ENCODE measurements at regions not wholly inside any gene's neighbourhood (a gene's known extent, or its start where the extent isn't known, plus 50 kb on each side); places are given as distances from the start of the nearest gene placed in this dataset.

DNA sequence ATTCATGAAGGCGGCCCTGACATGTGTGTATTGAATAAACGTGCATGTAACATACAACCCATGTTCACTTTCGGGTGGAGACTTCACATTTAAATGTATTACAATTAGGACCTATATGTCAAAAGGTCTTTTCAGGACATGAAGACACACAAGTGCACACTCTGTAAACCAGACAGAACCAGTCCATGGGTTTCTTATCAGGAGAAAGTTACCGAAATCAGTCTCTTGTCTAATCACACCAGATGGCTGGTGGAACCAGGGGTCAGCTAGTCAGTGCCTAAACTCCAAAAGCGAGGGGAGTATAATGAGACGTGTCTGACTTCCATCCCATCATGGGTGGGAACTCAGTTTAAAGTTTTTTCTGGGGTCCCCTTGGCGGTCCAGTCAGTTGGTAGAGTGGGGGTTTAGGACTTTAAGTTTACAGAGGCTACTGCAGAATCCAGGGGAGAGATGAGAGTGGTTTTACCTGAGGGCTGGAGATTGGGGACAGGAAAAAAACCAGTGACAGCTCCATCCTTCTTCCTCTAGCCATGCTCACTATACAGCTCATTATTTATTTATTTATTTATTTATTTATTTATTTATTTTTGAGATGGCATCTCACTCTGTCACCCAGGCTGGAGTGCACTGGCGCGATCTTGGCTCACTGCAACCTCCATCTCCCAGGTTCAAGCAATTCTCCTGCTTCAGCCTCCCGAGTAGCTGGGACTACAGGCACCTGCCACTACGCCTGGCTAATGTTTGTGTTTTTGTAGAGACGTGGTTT lies 251.3 kb upstream of the LYZL1 start:
- DNase-seq: no peak

DNA sequence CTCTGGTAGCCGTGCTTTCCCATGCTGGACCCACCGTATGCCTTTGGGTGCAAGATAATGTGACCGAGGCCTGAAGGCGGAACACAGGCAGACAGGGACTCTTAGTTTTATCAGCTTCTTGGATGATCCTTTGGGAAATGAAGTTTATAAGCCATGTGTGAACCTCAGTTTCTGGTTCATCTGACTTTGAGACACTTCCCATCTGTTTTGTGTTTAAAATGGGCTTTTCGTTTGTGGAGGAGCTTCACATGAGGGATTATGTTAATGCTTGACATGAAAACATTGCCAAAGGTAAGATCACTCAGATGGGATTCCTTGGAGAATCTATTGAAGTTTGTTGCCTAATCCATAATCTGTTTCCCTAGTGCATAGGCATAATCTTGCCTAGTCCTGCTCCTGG lies 249.8 kb upstream of the LYZL1 start:
- no peak for DNase-seq

DNA sequence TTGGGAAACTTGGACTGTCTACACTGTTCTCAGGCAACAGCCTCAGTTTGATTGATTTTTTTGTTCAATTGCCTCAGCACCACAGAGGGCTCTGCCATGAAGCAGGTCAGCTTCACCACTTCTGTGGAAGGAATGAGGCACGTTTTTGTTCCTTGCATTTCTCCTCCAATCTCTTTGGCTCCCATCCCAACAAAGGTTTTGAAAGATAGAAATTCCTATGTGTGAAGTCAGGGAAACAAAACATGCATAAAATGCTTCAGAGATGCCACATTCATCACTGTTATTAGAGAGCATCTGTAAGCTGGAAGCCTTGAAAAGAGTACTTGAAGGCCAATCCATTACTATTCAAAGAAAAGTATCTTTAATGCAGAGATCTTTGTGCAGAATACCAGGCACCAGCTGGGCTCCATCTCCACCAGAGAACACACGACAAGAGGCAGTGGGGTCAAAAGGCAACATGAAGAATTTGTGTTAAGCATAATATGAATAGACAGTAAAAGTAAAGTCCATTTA lies 249.1 kb upstream of the LYZL1 start:
- DNase-seq: no peak

DNA sequence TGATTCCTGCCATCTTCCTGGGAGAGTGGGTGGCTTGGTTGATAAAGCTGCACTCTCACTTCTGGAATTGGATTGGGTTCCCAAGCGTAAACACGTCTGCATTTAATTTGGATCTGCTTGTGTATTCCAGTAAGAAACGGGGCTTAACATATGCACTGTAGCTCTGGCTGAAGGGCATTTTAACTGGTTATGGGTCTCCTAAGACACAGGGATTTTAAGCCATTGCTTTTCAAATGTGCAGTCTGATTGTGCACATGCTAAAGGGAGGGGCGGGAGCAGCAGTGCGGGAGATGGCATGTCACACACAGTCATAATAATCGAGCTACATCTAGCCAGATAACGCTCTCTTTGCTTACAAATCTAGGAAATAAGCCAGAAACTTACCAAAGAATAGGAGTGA lies 247.3 kb upstream of the LYZL1 start:
- DNase-seq: no peak

DNA sequence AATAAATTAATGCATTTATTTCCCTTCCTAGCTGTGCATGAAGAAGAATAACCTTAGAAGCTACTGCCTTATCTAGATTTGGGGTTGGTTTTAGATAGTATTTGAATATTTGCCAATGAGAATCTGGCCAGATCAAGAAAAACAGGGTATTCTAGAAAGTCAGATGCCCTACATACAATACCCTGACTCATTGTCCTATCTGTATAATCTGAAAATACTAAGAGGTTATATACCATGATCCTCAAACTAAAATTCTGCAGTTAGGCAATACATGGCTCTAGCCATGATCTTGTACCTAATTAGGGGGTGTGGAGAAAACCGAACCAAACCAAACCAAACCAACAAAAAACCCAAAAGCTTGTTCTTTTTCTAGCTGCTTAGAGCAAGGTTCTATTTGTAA lies 240.4 kb upstream of the LYZL1 start:
- DNase-seq: no peak

DNA sequence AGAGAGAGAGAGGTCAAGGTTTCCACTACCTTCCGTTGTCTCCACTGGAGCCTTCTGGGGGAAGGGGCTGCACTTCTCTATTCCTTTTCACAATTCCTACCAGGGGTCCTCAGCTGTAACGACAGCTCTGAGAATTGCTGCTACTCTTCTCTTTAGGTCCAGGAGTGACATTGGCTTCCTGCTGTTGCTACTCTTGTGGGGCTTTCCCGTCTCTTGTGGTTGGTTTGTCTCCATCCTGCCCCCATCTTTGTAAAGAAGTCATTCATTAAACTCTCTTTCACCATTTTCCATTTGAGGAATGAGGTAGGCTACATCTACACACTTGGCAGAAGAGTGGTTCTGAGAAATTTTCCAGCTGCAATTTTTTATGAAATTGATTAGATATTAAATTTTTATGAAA lies 238.8 kb upstream of the LYZL1 start:
- no peak for DNase-seq

DNA sequence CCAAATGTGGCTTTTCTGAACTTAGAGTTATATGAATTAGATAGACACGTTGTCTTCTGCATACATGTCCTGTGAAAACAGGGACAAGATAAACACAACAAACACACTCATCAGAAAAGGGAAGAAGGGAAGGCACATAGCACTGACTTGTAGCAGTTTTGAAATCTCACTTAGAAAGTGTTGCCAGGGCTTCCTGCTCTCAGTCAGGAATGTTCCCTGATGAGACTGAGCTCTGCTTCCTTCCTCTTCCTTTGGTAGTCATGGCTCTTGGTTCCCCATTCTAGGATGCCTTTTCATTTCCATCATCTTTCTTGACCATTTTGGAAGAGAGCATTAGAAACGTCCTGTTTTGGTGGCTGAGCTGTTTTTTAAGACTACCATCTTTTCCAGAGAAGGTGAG lies 233.8 kb upstream of the LYZL1 start:
- DNase-seq: no peak

DNA sequence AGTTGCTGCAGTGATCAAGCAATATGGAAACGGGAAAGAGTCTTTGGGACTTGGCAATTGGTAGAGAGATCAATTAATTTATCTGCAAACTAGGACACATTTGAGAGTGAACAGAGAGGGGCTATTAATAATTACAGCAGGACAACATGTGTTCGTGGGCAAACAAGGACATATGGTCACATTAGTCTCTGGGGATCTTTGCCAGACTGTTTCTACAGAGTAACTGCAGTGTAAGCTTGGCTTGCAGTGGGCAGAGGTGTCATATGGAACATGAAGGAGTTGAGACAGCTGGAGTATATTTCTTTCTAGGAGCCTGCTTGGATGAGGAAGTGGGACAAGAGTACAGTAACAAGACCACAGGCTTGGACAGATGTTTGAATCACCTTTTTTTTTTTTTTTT lies 232.1 kb upstream of the LYZL1 start:
- DNase-seq: no peak

DNA sequence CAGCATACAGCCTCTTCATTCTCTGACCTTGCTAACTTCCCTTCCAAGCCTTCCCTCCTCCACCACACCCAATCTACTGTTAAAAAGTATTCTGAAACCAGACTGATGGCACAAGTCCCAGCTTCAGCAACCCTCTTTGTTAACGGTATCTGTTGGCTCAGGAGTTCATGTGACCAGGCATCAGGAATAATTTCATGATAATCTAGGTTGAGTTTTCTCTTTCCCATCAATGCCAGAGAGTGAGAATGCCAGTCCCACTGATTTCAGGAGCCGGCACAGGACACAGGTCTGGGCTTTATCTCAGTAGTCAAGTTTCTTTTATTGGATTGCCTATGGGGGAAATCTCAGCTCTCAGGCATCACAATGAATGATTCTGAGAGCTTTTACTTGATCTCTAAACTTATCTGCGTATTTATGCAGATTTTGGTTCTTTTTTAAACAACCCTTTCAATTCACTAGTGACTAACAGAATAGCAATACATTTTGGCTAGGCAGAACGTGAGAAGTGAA lies 231.0 kb upstream of the LYZL1 start:
- no peak for DNase-seq

DNA sequence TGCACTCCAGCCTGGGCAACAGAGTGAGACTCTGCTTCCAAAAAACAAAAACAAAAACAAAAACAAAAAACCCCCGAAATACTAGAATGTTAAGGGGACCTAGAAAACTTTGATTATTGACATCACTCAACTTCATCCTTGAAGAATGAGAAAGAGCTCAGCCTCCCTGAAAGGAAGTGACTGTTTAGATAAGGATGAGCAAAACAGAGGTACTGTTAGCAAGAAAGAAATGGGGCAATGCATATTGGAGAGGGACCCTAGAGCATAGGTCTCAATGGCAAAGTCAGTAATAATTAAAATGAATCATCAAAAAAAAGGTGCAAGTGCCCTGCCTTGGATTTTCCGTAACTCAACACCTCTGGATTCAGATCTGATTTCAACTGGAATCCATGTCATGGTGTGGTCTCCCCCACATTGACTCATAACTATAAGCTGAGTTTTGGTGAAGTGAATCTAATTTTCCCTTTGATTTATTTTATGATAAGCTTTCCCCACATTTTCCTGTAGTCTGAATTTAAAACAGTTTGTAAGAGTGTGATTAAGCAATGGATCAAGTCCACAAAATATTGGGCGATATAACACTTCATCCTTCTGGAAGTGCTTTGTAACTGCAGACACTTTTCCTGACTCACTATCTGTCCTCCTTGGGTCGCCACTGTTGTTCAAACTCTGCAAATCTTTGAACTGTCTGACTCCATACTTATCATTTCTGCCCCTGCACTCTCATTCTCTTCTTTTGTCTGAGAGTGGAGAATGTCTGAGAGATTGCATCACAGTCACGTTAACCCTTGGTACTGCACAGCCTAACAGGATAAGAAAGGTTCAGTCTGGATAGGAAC lies 224.8 kb upstream of the LYZL1 start:
- no peak for DNase-seq

DNA sequence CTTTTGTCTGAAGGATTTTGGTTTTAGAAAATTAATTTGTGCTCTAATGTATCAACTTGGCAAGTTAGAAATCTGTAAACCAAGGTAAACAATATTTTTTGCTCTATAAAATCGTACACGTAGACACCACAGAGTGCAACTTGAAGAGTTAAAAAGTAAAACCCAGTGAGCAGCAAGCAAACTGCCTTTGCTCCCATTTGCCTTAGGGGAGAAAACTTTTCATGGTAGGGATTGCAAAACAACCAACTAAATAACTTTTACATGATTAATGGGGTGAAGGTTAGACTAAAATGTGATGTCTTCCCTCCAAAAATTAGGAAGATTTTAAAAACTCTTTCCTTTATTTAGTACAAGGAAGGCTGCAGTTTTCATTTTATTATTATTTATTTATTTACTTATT lies 224.2 kb upstream of the LYZL1 start:
- DNase-seq: no peak

DNA sequence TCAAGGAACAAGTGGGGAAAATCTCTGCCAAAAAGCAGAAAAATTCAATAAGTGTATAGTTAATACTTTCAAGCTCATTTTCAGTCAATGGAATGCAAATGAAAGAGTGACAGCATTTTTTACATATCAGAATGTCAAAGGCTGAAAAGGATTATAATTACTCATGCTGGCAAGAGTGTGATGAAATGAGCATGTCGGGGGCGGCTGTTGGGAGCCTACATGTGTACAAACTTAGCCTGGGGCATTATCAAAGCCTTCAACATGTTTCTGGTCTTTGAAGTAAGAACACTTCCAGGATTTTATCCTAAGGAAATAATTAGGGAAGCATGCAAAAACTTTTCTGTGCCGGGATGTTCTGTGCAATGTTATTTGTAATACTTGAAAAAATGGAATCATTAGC lies 221.7 kb upstream of the LYZL1 start:
- no peak for DNase-seq

DNA sequence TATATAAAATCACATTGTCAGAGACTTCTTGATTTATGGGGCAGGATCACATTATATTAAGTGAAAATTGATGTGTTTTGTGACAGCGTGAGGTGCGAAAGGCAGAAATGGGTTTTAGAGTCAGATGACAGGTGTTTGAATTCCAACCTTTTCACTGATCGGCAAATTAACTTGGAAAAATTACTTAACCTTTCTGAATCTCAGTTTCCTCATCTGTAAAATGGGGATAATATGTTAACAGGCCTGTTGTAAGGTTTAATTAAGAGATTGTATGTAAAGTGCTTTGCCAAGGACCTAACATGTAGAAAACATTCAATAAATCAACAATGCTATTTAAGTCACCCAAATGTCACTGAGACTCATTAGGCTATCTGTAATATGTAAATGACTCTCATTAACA lies 221.2 kb upstream of the LYZL1 start:
- no peak for DNase-seq

DNA sequence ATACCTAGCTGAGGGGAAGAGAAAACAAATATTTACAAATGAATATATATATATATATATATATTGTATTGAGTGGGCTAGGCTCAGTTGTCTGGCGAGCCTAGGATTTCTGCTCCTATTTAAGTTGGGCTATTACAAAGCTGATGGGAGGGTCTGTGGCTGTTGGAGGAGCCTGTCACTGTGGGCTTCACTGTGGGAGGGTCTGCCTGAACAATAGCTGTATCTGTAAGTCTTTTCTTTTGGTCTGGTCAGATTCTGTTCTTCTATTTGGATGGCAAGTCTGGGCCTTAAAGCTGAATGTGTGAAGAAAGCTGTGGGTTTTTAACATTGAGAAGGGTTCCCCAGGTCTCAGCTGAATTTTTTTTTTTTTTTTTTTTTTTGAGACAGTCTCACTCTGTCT lies 220.6 kb upstream of the LYZL1 start:
- no peak for DNase-seq

DNA sequence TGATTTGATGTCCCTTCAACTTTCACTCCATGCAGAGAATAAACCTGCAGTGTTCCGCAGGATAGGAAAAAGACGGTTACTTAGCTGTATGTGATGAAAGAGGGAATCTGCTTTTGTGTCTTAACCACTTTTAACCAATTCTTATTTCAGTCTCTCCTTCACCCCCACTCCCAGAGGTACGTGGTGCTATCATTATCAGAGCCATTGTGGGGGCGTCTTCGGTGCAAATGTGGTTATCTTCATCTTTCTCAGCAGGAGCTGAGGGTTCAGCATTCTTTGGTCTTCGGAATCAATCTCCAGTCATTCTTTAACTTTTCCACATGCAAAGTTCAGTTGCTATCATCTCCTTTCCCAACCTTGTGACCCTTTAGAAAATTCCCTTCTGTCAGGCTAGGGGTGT lies 219.9 kb upstream of the LYZL1 start:
- no peak for DNase-seq

DNA sequence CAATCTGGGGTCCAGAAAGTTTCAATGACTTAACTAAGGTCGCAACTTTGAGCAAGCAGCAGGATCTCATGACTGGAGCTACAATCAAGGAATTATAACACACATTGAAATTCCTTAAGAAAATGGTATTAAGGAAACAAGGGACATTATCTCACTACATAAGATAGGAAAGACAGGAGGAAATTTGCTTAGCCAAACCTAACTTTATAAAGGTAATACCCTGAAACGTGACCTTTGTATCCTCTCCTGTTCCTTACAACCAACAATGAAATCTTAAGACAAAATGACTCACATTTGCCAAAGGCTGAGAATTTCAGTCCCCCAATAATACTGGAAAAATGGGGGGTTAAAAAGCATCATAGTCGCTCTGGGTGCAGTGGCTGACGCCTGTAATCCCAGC lies 218.9 kb upstream of the LYZL1 start:
- DNase-seq: no peak

DNA sequence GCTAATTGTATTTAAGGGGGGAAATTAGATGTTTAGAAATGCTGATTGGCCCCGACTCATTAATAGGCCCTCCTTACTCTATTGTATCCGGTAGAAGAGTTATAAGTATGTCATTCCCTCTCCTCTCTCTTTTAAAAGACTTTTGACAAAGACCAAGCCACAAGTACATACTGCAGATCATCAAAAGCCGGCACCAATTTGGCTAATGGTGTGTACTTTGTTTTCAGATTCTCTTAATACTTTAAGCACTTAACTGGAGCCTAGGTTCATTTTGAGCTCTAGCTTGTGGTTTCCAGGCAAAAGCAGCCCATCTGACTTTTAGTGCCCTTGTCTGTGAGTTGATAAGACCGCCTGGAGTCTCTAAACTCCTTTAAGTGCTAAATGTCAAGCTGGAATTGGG lies 210.0 kb upstream of the LYZL1 start:
- no peak for DNase-seq

DNA sequence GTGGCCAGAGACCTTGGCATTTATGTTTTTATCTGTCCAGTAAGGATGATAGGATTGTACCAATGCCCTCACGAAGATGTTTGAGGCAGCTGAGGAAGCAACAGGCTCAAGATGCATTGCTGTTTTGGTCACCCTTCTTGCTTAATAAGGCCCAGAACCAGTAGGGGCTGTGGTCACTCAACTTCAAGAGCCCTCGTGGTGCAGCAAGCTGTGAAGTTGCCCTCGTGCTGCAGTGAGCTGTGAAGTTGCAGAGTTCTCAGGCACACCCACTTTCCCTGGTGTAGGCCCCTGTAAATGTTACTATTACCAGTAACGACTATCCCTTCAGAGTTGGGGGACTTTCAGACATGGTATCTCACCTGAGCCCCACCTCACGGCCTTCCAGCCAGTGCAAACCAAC lies 207.6 kb upstream of the LYZL1 start:
- DNase-seq: no peak

DNA sequence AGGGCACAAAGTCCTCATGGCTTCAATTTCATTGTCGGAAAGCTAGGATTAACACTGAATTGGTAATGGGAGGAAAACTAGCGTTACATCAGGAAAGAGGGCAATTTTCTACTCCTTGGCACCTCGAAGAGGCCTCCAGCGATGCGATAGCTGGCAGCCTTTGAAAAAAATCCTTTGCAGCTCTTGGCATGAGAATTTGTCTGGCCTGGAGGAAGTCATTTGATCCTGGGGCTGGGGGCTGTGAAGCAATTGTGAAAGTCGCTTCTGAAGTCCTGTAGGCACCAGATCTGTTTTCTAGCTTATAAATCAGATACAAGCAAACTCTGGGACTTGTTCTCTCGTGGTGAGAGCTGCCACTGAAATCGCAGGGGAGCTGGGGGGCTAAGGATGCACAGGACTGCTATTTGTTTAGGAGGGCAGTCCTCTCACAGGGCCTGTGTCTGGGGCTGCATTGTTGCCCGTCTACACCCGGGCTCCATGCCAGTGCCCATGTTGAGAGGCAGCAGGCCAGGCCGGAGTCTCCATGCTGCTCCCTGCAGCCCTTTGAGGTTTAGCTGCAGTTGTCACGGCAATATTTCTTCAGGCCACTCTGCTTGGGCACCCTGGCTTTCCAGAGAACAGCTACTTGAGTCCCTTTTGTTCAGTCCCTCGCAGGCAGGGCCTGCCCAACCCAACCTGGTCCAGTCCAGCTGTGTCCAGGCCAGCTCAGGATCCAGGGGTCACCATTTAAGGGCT lies 206.8 kb upstream of the LYZL1 start:
- DNase-seq: no peak

DNA sequence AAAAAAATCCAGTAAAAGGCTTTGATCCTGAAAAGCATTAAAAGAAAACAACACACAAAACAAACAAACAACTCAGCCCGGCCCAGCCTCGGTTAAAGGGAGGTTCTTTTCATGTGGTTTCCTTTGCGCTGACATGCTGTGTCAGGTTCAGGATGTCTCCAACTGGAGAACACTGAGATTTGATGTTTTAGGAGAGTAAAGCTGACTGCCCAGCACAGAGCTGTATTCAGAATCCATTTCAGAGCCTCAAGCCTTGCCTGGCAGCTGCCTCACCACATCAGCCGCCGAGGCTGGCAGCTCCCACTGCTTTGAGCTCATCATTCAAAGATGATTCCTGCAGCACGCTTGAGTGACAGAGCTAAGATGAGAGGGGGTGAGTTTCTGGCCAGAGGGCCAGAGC lies 205.8 kb upstream of the LYZL1 start:
- DNase-seq: no peak

DNA sequence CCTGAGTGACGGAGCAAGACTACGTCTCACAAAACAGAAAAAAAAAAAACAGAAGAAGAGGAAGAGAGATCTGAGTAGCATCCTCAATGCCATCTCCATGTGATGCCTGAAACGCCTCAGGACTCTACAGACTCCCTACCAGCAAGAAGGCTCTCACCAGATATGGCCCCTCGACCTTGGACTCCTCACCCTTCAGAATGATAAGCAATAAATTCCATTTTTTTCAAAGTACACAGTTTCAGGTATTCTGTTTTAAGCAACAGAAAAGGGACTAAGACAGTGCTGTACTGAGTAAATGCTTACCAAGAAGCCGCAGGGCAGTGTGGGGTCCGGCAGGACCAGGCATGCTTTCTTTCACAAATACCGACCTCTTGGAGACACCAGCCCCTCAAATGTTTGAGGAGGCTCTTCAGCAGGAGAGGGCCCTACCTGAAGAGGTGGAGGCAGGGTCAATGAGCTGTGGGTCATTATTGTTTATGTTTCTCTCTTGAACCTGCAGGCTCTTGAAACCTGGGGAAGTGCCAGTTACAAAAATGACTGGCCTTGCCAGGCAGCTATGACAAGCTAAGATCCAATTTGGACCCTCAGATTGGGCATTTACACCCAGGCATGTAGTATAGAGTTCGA lies 204.1 kb upstream of the LYZL1 start:
- DNase-seq: no peak

DNA sequence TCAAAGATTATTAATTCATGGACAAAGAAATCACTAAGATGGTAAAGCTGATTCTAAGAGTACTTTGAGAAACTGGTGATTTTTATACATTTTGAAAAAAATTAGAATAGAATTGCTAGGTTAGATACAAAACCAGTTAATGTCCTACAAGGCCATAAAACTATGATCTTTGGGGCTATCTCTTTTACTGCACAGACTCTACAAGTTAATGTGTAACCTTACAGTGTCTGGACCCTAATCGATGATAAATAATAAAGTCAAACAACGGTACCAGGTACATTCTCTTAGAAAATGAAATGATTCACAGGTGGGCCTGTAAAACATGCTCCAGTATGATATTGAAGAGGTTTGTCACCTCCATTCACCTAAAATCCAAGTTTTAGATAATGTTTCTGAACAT lies 199.8 kb upstream of the LYZL1 start:
- no peak for DNase-seq

DNA sequence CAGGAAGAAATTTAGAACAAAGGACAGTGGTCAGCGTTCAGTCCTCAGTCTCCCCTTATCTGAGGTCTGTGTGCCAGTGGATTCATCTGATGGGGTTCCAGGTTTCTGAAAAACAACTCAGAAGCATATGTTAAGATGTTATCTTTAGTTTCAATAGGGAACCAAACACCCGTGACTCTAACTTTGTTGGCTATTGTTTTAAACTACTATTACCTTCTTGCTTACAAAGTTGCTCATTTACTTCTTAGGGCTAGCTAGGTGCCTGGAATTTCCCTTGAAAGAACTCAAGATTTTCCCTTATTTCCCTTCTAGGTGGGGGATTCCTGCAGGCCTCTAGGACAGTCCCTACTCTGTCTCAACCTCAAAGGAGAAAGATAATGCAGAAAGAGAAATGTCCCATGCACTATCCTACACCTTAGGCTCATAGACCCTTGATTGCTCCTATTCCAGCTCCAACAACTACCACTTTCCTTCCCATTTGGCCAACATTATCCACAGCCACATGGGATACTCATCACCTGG lies 192.5 kb upstream of the LYZL1 start:
- DNase-seq: no peak
